ENCODE measurements at regions not wholly inside any gene's neighbourhood (a gene's known extent, or its start where the extent isn't known, plus 50 kb on each side); places are given as distances from the start of the nearest gene placed in this dataset.
A peak's percentile ranks its signal among the peaks of the same experiment; 100 is the strongest.

GRCh38 chr4:152039023-152039481 is 278.2 kb upstream of the GATB start:
- Histone ChIP-seq H3K4me2 (ENCODE audit: low read depth, low read length) (no peak overlapping the region), H3K4me1 (ENCODE audit: low read length) (0 out of 2 replicates have a peak, but pooled peaks cover 3% of the 10 kb centered on the region), H3K9me3 (replicated peaks; ENCODE audit: insufficient read depth, low read length) (no peaks in the 10 kb centered on the region), H3K36me3 (replicated peaks; ENCODE audit: insufficient read depth, low read length) (no peaks in the 10 kb centered on the region), H3K4me3 (ENCODE audit: low read length) (no peak overlapping the region), H2AFZ (ENCODE audit: low read length) (no peak overlapping the region), H4K20me1 (ENCODE audit: insufficient read depth, low read length) (no peaks in the 10 kb centered on the region), H3K9me2 (replicated peaks; ENCODE audit: insufficient read depth, low read length) (no peaks in the 10 kb centered on the region), H3K79me2 (ENCODE audit: low read length) (no peaks in the 10 kb centered on the region), H3K27ac (ENCODE audit: low read length) (no peak overlapping the region), H3K27me3 (replicated peaks; ENCODE audit: insufficient read depth, low read length) (no peaks in the 10 kb centered on the region), H3K9ac (ENCODE audit: low read length) (no peak overlapping the region), H3F3A (ENCODE audit: insufficient read depth, low read length) (no peaks in the 10 kb centered on the region)
- no peak for DNase-seq
- TF ChIP-seq EZH2phosphoT487 (IDR thresholded peaks at IDR 0.05; ENCODE audit: low read length) (no peak), CTCF (IDR thresholded peaks at IDR 0.05; ENCODE audit: low read length) (no peak), EZH2 (optimal IDR thresholded peaks at IDR 0.05; ENCODE audit: low read depth, low read length) (no peak)

DNA sequence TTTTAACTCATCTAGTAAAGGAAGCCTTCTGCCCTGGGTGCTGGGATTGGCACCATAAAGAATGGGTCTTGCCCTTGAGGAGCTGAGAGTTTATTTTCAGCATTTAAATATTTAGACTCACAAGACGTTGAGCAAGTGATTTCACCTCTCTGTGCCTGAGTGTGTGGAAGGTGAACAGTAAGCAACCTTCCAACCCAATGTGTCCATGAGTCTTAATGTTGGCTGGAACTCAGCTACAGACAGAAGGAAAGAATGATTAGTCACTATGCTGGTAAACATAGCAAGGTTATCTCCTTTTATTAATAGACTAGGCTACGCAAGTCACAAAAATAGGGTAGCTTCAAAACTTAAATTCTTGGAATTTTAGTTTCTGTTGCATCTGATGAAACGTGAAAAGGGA is 277.4 kb upstream of the GATB start:
- H3K79me2 ChIP-seq (ENCODE audit: low read length): no peaks in the 10 kb centered on the region
- H3K27me3 ChIP-seq (replicated peaks; ENCODE audit: insufficient read depth, low read length): no peaks in the 10 kb centered on the region
- no peaks in the 10 kb centered on the region for H3K9me3 ChIP-seq (replicated peaks; ENCODE audit: insufficient read depth, low read length)
- no peak overlapping the region for H3K4me3 ChIP-seq (ENCODE audit: low read length)
- TF ChIP-seq CTCF (IDR thresholded peaks at IDR 0.05; ENCODE audit: low read length) (no peak), EZH2 (optimal IDR thresholded peaks at IDR 0.05; ENCODE audit: low read depth, low read length) (no peak), EZH2phosphoT487 (IDR thresholded peaks at IDR 0.05; ENCODE audit: low read length) (no peak)
- H3K9me2 ChIP-seq (replicated peaks; ENCODE audit: insufficient read depth, low read length): no peaks in the 10 kb centered on the region
- no peak for DNase-seq
- no peaks in the 10 kb centered on the region for H3F3A ChIP-seq (ENCODE audit: insufficient read depth, low read length)
- H4K20me1 ChIP-seq (ENCODE audit: insufficient read depth, low read length): no peaks in the 10 kb centered on the region
- H3K27ac ChIP-seq (ENCODE audit: low read length): no peak overlapping the region
- H3K4me1 ChIP-seq (ENCODE audit: low read length): 0 out of 2 replicates have a peak, but pooled peaks cover 3% of the 10 kb centered on the region
- no peak overlapping the region for H2AFZ ChIP-seq (ENCODE audit: low read length)
- H3K36me3 ChIP-seq (replicated peaks; ENCODE audit: insufficient read depth, low read length): no peaks in the 10 kb centered on the region
- no peak overlapping the region for H3K9ac ChIP-seq (ENCODE audit: low read length)
- no peak overlapping the region for H3K4me2 ChIP-seq (ENCODE audit: low read depth, low read length)

DNA sequence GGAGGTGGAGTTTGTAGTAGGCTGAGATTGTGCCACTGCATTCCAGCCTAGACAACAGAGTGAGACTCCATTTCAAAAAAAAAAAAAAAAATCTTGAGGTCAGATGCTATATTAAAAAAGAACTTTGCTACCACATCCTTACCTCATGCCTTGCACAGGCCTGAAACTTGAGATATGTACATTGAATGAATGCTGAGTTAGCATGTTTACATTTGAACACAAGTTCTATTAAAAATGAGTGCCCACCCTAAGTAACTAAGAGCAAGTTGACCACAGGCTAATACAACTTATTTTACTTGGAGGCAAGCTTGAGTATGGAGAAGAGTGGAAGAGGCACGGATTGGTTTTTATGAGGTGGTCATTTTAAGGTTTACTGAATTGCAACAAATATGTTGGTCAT is 276.6 kb upstream of the GATB start:
- no peaks in the 10 kb centered on the region for H3K27me3 ChIP-seq (replicated peaks; ENCODE audit: insufficient read depth, low read length)
- no peak overlapping the region for H3K4me2 ChIP-seq (ENCODE audit: low read depth, low read length)
- TF ChIP-seq CTCF (IDR thresholded peaks at IDR 0.05; ENCODE audit: low read length) (no peak), EZH2 (optimal IDR thresholded peaks at IDR 0.05; ENCODE audit: low read depth, low read length) (no peak), EZH2phosphoT487 (IDR thresholded peaks at IDR 0.05; ENCODE audit: low read length) (no peak)
- no peak overlapping the region for H2AFZ ChIP-seq (ENCODE audit: low read length)
- no peak overlapping the region for H3K4me3 ChIP-seq (ENCODE audit: low read length)
- no peaks in the 10 kb centered on the region for H3K36me3 ChIP-seq (replicated peaks; ENCODE audit: insufficient read depth, low read length)
- no peaks in the 10 kb centered on the region for H3K9me3 ChIP-seq (replicated peaks; ENCODE audit: insufficient read depth, low read length)
- no peaks in the 10 kb centered on the region for H3K9me2 ChIP-seq (replicated peaks; ENCODE audit: insufficient read depth, low read length)
- no peaks in the 10 kb centered on the region for H3K79me2 ChIP-seq (ENCODE audit: low read length)
- no peaks in the 10 kb centered on the region for H4K20me1 ChIP-seq (ENCODE audit: insufficient read depth, low read length)
- H3F3A ChIP-seq (ENCODE audit: insufficient read depth, low read length): no peaks in the 10 kb centered on the region
- no peak overlapping the region for H3K9ac ChIP-seq (ENCODE audit: low read length)
- H3K4me1 ChIP-seq (ENCODE audit: low read length): 0 out of 2 replicates have a peak, but pooled peaks cover 3% of the 10 kb centered on the region
- H3K27ac ChIP-seq (ENCODE audit: low read length): no peak overlapping the region
- peak; percentile 21 for DNase-seq
